Panc1 (cell line): ENCODE measurements at regions not wholly inside any gene's neighbourhood (a gene's known extent, or its start where the extent isn't known, plus 50 kb on each side); places are given as distances from the start of the nearest gene placed in this dataset.

Experiments
- ATAC-seq: fragments of 200-7000 bp; cut with Tn5 transposase; 2 replicates; pipeline ENCODE4 v1.9.1; 2020; ENCODE audit warnings: mild to moderate bottlenecking, moderate library complexity
- BruUV-seq: library from RNA; stranded (reverse); fragments of 400-500 nt; replicated peaks from 2 replicates; lab custom pipeline; 2021; lab: Mats Ljungman, UMichigan
- CTCF ChIA-PET: fragments of 300-600 bp; sonication (Branson Sonifier 250); formaldehyde crosslinking; loops from one replicate; lab custom pipeline; 2022; ENCODE audit warnings: antibody characterized with exemption; lab: Charles Lee
- POLR2A ChIA-PET: fragments of 300-600 bp; sonication (Branson Sonifier 250); formaldehyde crosslinking; loops from one replicate; lab custom pipeline; 2022; ENCODE audit warnings: antibody characterized with exemption; lab: Charles Lee
- DNase-seq: peaks from one replicate; pipeline ENCODE4 v3.0.0-alpha.2; 2010; ENCODE audit warnings: low read depth, low spot score
- H3K27ac ChIP-seq: 2 replicates; pipeline ENCODE4 v1.5.1; 2011; ENCODE audit warnings: mild to moderate bottlenecking, low read length, inconsistent platforms
- H3K27me3 ChIP-seq: fragments of 200-500 bp; sonication (Bioruptor generic); 2 replicates; pipeline ENCODE4 v1.6.0; 2014; ENCODE audit warnings: low read length, inconsistent platforms; ENCODE audit not compliant: control insufficient read depth, insufficient read depth
- H3K36me3 ChIP-seq: fragments of 200-500 bp; sonication (Bioruptor generic); 2 replicates; pipeline ENCODE4 v1.5.1; 2014; ENCODE audit warnings: inconsistent platforms, mild to moderate bottlenecking, low read length, moderate library complexity; ENCODE audit not compliant: control insufficient read depth, insufficient read depth
- H3K4me1 ChIP-seq: 2 replicates; pipeline ENCODE4 v1.5.1; 2011; ENCODE audit warnings: inconsistent platforms, mild to moderate bottlenecking, low read length, moderate library complexity; ENCODE audit not compliant: control insufficient read depth, insufficient read depth
- H3K4me3 ChIP-seq, 2 experiments: 2 replicates each; pipeline ENCODE4 v1.5.1; 2011 to 2012; ENCODE audit warnings: low read depth in 2 of 2, low read length in 2 of 2, mild to moderate bottlenecking in 2 of 2, inconsistent platforms in 1 of 2, moderate library complexity in 1 of 2
- H3K9me3 ChIP-seq: fragments of 200-500 bp; sonication (Bioruptor generic); 2 replicates; pipeline ENCODE4 v1.5.1; 2014; ENCODE audit warnings: low read depth, mild to moderate bottlenecking, inconsistent platforms, low read length, moderate library complexity; ENCODE audit not compliant: control insufficient read depth, insufficient read depth
- POLR2AphosphoS5 ChIP-seq: IDR thresholded peaks from 2 replicates; pipeline ENCODE4 v1.6.1; 2012; ENCODE audit warnings: mild to moderate bottlenecking, low read depth, low read length, moderate library complexity
- SIN3A ChIP-seq: IDR thresholded peaks from 2 replicates; pipeline ENCODE4 v1.6.1; 2012; ENCODE audit warnings: low read depth, mild to moderate bottlenecking, low read length, moderate library complexity, borderline replicate concordance; ENCODE audit not compliant: insufficient read depth
- TCF7L2 ChIP-seq: IDR thresholded peaks from 2 replicates; pipeline ENCODE4 v1.6.1; 2011; ENCODE audit warnings: mild to moderate bottlenecking, low read depth, low read length, inconsistent platforms
- in situ Hi-C: cut with HindIII; loops from 2 replicates; pipeline ENCODE4 v1.10.0; 2016; ENCODE audit warnings: low sequenced_read_pairs, low pct_unique_long_range_greater_than_20kb
- intact Hi-C: fragments of 100-400 bp; cut with micrococcal nuclease; formaldehyde crosslinking; loops from one replicate; pipeline ENCODE4 v1.10.0; 2022; ENCODE audit not compliant: unreplicated experiment
- TF ChIP-seq, protein P1 (sequence below), 2 experiments: IDR thresholded peaks; 2 replicates each; pipeline ENCODE4 v1.6.1; 2011 to 2012; ENCODE audit warnings: low read depth in 2 of 2, control low read depth in 1 of 2, low read length in 1 of 2, mild to moderate bottlenecking in 1 of 2, moderate library complexity in 1 of 2; ENCODE audit not compliant: insufficient read depth in 1 of 2
- TF ChIP-seq, protein P2 (sequence below): fragments of 450-650 bp; IDR thresholded peaks from 2 replicates; pipeline ENCODE4 v1.5.1; 2017; ENCODE audit warnings: mild to moderate bottlenecking

DNA sequence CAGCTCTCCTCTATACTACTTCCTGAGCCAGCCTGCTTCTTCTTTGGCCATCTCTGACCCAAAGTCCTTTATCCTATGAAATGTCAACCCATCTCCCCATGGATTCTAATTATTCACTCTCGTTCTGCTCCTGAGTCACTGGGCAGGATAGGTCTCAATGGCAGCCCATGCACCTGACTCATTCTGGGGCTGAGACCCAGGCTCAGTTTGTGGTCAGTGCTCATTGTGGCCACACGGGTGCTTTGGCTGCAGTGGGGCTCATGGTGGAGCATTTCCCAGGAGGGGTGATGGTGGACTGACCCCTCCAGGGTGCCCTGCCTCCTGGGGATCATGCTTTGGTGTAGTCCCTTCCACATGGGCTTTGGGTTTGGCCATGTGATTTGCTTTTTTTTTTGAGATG lies 154.8 kb upstream of the WSCD1 start:
- in situ Hi-C loops = no loop called here
- no peaks in the 10 kb centered on the region for H3K36me3 ChIP-seq
- CTCF ChIA-PET = no interaction called here
- H3K27ac ChIP-seq = no peak overlapping the region
- TF ChIP-seq SIN3A (no peak), TCF7L2 (no peak)
- TF ChIP-seq, protein P1, sequence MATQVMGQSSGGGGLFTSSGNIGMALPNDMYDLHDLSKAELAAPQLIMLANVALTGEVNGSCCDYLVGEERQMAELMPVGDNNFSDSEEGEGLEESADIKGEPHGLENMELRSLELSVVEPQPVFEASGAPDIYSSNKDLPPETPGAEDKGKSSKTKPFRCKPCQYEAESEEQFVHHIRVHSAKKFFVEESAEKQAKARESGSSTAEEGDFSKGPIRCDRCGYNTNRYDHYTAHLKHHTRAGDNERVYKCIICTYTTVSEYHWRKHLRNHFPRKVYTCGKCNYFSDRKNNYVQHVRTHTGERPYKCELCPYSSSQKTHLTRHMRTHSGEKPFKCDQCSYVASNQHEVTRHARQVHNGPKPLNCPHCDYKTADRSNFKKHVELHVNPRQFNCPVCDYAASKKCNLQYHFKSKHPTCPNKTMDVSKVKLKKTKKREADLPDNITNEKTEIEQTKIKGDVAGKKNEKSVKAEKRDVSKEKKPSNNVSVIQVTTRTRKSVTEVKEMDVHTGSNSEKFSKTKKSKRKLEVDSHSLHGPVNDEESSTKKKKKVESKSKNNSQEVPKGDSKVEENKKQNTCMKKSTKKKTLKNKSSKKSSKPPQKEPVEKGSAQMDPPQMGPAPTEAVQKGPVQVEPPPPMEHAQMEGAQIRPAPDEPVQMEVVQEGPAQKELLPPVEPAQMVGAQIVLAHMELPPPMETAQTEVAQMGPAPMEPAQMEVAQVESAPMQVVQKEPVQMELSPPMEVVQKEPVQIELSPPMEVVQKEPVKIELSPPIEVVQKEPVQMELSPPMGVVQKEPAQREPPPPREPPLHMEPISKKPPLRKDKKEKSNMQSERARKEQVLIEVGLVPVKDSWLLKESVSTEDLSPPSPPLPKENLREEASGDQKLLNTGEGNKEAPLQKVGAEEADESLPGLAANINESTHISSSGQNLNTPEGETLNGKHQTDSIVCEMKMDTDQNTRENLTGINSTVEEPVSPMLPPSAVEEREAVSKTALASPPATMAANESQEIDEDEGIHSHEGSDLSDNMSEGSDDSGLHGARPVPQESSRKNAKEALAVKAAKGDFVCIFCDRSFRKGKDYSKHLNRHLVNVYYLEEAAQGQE (IDR thresholded peaks at IDR 0.05; ENCODE audit: insufficient read depth in 1 of 2, low read depth in 2 of 2, low read length in 1 of 2) = no peak
- TF ChIP-seq, protein P2, sequence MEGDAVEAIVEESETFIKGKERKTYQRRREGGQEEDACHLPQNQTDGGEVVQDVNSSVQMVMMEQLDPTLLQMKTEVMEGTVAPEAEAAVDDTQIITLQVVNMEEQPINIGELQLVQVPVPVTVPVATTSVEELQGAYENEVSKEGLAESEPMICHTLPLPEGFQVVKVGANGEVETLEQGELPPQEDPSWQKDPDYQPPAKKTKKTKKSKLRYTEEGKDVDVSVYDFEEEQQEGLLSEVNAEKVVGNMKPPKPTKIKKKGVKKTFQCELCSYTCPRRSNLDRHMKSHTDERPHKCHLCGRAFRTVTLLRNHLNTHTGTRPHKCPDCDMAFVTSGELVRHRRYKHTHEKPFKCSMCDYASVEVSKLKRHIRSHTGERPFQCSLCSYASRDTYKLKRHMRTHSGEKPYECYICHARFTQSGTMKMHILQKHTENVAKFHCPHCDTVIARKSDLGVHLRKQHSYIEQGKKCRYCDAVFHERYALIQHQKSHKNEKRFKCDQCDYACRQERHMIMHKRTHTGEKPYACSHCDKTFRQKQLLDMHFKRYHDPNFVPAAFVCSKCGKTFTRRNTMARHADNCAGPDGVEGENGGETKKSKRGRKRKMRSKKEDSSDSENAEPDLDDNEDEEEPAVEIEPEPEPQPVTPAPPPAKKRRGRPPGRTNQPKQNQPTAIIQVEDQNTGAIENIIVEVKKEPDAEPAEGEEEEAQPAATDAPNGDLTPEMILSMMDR = no peak
- no peak overlapping the region for H3K4me3 ChIP-seq
- intact Hi-C loops = no loop called here
- no peaks in the 10 kb centered on the region for H3K4me1 ChIP-seq
- no peak for ATAC-seq
- no peaks in the 10 kb centered on the region for H3K9me3 ChIP-seq
- POLR2A ChIA-PET = no interaction called here
- H3K27me3 ChIP-seq = no peaks in the 10 kb centered on the region; the same call in 1 of the 2 replicates
- no peak for DNase-seq
- no TSS peak for BruUV-seq

DNA sequence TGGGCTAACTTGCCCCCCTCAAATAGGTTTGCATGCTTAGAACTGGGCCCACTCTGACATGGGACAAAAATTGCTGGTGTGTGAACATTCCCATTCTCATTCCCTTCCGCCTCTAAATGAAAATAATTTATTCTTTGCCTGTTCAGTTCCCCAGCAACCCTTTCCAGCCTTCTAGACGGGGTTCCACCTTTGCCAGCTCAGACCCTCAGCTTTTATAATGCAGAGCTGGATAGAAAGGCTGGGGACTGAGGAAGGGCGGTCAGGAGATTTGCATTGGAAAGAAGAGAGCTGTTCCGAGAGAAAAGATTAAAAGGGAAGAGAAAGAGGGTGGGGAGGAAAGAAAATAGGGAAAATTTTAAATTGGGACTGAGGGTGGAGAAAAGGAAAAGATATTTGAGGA lies 151.1 kb upstream of the WSCD1 start:
- no TSS peak for BruUV-seq
- DNase-seq (no peak), ATAC-seq (no peak)
- no peak overlapping the region for H3K27ac ChIP-seq
- no peaks in the 10 kb centered on the region; the same call in 1 of the 2 replicates for H3K27me3 ChIP-seq
- no peaks in the 10 kb centered on the region for H3K9me3 ChIP-seq
- ChIA-PET CTCF (no interaction called here), POLR2A (no interaction called here)
- H3K4me1 ChIP-seq = no peaks in the 10 kb centered on the region; the same call in 1 of the 2 replicates
- intact Hi-C loops (no loop called here), in situ Hi-C loops (no loop called here)
- TF ChIP-seq TCF7L2 = no peak
- no peak for TF ChIP-seq POLR2AphosphoS5
- TF ChIP-seq, protein P1 (IDR thresholded peaks at IDR 0.05; ENCODE audit: insufficient read depth in 1 of 2, low read depth in 2 of 2, low read length in 1 of 2) = no peak
- TF ChIP-seq SIN3A = no peak
- TF ChIP-seq, protein P2 = no peak
- no peaks in the 10 kb centered on the region for H3K36me3 ChIP-seq
- H3K4me3 ChIP-seq = no peak overlapping the region
